Stomach smooth muscle (tissue), 2 donors: ENCODE measurements at regions not wholly inside any gene's neighbourhood (a gene's known extent, or its start where the extent isn't known, plus 50 kb on each side); places are given as distances from the start of the nearest gene placed in this dataset.
"Not testable (repeated sequence)": the region's sequence is repeated elsewhere in the genome, so short reads cannot be mapped to it uniquely, and the experiment has no call there.

Source experiments
- H3K27ac ChIP-seq: one replicate; pipeline ENCODE4 v1.7.0; 2013; ENCODE audit warnings: mild to moderate bottlenecking, low read length, inconsistent platforms
- H3K27me3 ChIP-seq, 2 donors: one replicate each; pipeline ENCODE4 v1.7.0; 2013; ENCODE audit warnings: low read length in 2 of 2; ENCODE audit not compliant: insufficient read depth in 2 of 2, control insufficient read depth in 1 of 2
- H3K36me3 ChIP-seq, 2 donors: one replicate each; pipeline ENCODE4 v1.7.0; 2013; ENCODE audit warnings: low read length in 2 of 2; ENCODE audit not compliant: control insufficient read depth in 2 of 2, insufficient read depth in 2 of 2
- H3K4me1 ChIP-seq: one replicate; pipeline ENCODE4 v1.7.0; 2013; ENCODE audit warnings: low read length; ENCODE audit not compliant: control insufficient read depth, insufficient read depth
- H3K4me3 ChIP-seq, 2 donors: one replicate each; pipeline ENCODE4 v1.7.0; 2013; ENCODE audit warnings: low read length in 2 of 2
- H3K9ac ChIP-seq, 2 donors: one replicate each; pipeline ENCODE4 v1.7.0; 2013; ENCODE audit warnings: low read length in 2 of 2, mild to moderate bottlenecking in 1 of 2
- H3K9me3 ChIP-seq, 2 donors: one replicate each; pipeline ENCODE4 v1.7.0; 2013; ENCODE audit warnings: low read length in 2 of 2; ENCODE audit not compliant: control insufficient read depth in 2 of 2
- donor health status: healthy.
- donor health status: Pancreatic carcinoma.

GRCh38 chr3:130201272-130201671, 119.6 kb downstream of the ALG1L2 start:
- not testable (repeated sequence) for H3K36me3 ChIP-seq, H3K4me1 ChIP-seq, H3K9ac ChIP-seq, H3K4me3 ChIP-seq, H3K27ac ChIP-seq, H3K27me3 ChIP-seq, H3K9me3 ChIP-seq

DNA sequence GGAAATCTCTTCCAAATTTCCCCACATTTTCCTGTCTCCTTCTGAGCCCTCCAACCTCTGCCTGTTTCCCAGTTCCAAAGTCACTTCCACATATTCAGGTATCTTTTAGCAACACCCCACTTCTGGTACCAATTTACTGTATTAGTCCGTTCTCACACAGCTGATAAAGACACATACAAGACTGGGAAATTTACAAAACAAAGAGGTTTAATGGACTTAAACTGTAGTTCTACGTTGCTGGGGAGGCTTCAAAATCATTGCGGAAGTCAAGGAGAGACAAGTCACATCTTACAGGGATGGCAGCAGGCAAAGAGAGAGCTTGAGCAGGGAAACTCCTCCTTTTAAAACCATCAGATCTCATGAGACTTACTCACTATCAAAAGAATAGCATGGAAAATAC, 122.0 kb downstream of the ALG1L2 start:
- not testable (repeated sequence) for H3K4me3 ChIP-seq, H3K4me1 ChIP-seq, H3K27ac ChIP-seq, H3K36me3 ChIP-seq, H3K9me3 ChIP-seq, H3K9ac ChIP-seq, H3K27me3 ChIP-seq

DNA sequence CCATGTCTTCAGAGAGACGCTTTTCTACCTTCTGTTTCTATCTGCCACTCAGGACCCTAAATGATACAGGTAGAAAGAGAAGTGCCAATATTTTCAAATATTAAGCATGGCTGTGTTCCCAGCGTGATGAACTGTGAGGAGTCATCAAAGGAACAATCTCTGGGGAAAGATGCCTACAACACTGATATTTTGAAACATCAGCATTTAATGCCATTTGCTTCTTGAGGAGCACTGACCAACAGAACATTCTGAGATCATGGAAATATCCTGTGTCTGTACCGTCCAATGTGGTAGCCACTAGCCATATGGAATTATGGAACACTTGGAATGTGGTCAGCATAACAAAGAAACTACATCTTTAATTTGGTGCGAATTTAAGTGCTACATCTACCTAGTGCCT, 117.9 kb upstream of the COL6A5 start:
- Histone ChIP-seq H3K4me1 (no peaks in the 10 kb centered on the region), H3K27me3 (no peaks in the 10 kb centered on the region), H3K27ac (no peak overlapping the region), H3K9ac (no peak overlapping the region), H3K4me3 (no peak overlapping the region), H3K36me3 (no peaks in the 10 kb centered on the region), H3K9me3 (no peaks in the 10 kb centered on the region)

DNA sequence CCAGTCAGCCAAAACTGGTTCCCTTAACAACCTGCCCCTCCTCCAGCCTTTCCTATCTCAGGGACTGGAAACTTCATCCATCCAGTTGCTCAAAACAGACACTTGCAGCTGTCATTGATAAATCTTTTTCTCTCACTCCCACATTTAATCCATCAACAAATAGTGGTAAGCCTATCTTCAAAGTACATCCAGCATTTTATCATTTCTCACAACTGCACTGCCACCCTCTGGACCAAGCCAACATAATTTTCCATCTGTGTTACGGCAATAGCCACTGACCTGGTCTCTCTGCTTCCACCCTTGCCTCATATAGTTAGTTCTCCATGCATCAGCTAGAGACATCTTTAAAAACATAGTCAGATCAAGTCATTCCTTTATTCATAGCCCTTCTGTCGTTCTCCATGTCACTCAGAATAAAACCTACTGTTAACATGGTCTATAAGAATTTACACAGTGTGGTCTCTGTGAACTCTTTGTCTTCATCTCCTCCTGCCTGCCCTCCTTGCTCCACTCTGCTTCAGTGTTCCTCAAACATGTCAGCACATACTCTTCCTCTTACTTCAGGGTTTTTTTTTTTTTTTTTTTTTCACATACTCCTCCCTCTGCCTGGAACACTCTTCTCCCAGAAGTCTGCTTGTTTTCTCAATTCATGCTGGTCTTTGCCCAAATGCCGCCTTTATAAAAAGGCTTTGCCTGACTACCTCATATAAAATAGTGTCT, 102.5 kb upstream of the COL6A5 start:
- no peak overlapping the region for H3K4me3 ChIP-seq
- H3K9me3 ChIP-seq, result no peaks in the 10 kb centered on the region
- no peaks in the 10 kb centered on the region for H3K36me3 ChIP-seq
- no peak overlapping the region for H3K9ac ChIP-seq
- H3K4me1 ChIP-seq, result no peaks in the 10 kb centered on the region
- H3K27me3 ChIP-seq, result no peaks in the 10 kb centered on the region
- no peak overlapping the region for H3K27ac ChIP-seq

DNA sequence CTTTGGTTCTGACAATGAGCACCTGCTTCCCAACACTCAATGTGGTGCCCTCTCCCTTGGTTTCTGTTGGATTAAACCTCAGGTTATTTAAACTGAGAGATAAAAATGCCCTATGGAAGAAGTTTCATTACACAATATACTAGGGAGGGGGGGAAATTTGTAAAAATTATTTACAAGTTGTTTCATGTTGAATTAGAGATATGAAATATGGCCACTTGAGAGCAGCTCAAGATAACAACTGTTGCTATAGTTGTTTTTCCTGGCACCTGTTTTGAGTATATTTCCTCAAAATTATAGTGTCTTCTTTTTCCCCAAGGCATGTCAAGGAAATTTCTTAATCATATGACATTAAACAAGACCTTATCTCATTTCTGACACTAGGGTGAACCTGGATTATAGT, 101.7 kb upstream of the COL6A5 start:
- Histone ChIP-seq H3K9me3 (no peaks in the 10 kb centered on the region), H3K4me3 (no peak overlapping the region), H3K27me3 (no peaks in the 10 kb centered on the region), H3K27ac (no peak overlapping the region), H3K4me1 (no peaks in the 10 kb centered on the region), H3K9ac (no peak overlapping the region), H3K36me3 (no peaks in the 10 kb centered on the region)

DNA sequence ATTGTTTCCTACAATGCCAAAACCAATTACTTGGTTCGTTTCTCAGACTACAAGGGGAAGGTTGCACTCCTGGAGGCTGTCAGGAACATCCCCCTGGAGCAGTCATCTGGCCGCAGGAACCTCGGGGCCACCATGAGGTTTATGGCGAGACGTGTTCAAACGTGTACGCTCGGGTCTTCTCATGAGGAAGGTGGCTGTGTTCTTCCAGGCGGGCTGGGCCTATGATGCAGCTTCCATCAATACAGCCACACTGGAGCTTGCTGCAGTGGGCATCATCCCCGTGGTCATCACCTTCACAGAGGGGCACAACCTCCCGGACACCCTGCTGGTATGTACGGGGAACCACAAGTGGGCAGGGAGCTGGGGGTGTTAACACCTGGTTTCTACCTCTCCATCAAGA, 94.5 kb upstream of the COL6A5 start:
- Histone ChIP-seq H3K4me1 (no peaks in the 10 kb centered on the region), H3K27ac (no peak overlapping the region), H3K4me3 (no peak overlapping the region), H3K9ac (no peak overlapping the region), H3K27me3 (no peaks in the 10 kb centered on the region), H3K36me3 (no peaks in the 10 kb centered on the region), H3K9me3 (no peaks in the 10 kb centered on the region)

GRCh38 chr3:130255442-130255841, 90.0 kb upstream of the COL6A5 start:
- Histone ChIP-seq H3K9ac (no peak overlapping the region), H3K36me3 (no peaks in the 10 kb centered on the region), H3K4me1 (no peaks in the 10 kb centered on the region), H3K4me3 (no peak overlapping the region), H3K27me3 (no peaks in the 10 kb centered on the region), H3K27ac (no peak overlapping the region), H3K9me3 (no peaks in the 10 kb centered on the region)

DNA sequence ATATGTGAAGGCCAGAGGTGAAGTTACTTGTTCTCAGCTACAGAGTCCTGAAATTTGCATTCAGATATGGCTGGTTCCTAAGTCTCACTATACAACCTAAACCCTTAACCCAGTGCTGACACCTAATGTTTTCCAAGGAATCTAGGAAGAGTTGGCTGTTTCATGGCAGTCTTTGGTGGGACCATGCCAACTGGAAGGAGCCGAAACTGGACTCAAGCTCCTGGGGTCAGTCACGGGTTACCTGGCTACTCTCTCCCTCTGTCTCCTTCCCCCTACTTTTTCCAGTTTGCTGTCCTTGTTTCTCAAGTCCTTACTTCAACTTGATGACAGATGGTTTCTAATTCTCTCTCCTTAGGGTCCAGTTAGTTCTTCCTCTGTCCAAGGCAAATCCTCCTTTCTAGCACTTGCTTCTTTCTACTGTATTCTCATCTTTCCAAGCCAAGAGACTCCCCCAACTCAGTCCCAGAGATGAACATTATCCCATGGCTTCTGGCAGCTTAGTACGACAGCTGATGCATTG, 88.6 kb upstream of the COL6A5 start:
- Histone ChIP-seq H3K4me1 (no peaks in the 10 kb centered on the region), H3K27me3 (no peaks in the 10 kb centered on the region), H3K36me3 (no peaks in the 10 kb centered on the region), H3K9me3 (no peaks in the 10 kb centered on the region), H3K9ac (no peak overlapping the region), H3K4me3 (no peak overlapping the region), H3K27ac (no peak overlapping the region)

DNA sequence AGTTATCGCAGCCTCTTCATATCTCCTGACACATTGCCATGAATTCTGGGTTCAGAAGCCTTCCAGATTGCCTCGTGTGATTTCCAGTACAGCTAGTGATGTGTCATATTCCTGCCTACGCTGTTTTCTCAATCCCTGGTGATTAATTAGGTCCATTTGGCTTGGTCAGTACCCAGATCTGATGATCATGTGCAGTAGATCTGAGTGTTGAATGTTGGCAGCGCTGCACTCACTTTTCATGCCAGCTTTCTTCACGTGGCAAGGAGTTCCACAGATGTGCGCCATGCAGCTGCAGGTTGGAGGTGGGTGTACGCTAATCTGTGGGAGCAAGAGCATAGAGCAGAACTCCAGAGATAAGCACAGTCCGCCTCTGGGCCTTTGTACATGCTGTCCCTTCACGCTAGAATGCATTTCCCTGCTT, 86.9 kb upstream of the COL6A5 start:
- Histone ChIP-seq H3K9me3 (no peaks in the 10 kb centered on the region), H3K36me3 (no peaks in the 10 kb centered on the region), H3K27ac (no peak overlapping the region)

GRCh38 chr3:130259166-130259874, 86.2 kb upstream of the COL6A5 start:
- H3K4me3 ChIP-seq, result no peak overlapping the region
- H3K36me3 ChIP-seq, result no peaks in the 10 kb centered on the region
- no peaks in the 10 kb centered on the region for H3K27me3 ChIP-seq
- H3K9me3 ChIP-seq, result no peaks in the 10 kb centered on the region
- H3K9ac ChIP-seq, result no peak overlapping the region
- no peak overlapping the region for H3K27ac ChIP-seq
- H3K4me1 ChIP-seq, result no peaks in the 10 kb centered on the region

More for the DNA sequence above, 86.9 kb upstream of the COL6A5 start:
- no peaks in the 10 kb centered on the region for H3K27me3 ChIP-seq
- H3K9ac ChIP-seq, result no peak overlapping the region
- H3K4me3 ChIP-seq, result no peak overlapping the region
- no peaks in the 10 kb centered on the region for H3K4me1 ChIP-seq

GRCh38 chr3:130260918-130261317, 84.6 kb upstream of the COL6A5 start:
- H3K4me3 ChIP-seq, result no peak overlapping the region
- H3K27ac ChIP-seq, result no peak overlapping the region
- H3K27me3 ChIP-seq, result no peaks in the 10 kb centered on the region
- no peaks in the 10 kb centered on the region for H3K9me3 ChIP-seq
- no peaks in the 10 kb centered on the region for H3K4me1 ChIP-seq
- H3K9ac ChIP-seq, result no peak overlapping the region
- H3K36me3 ChIP-seq, result no peaks in the 10 kb centered on the region
